T-cell (primary cell): ENCODE measurements at regions not wholly inside any gene's neighbourhood (a gene's known extent, or its start where the extent isn't known, plus 50 kb on each side); places are given as distances from the start of the nearest gene placed in this dataset.

ENCODE experiments used
- ATAC-seq, 4 experiments: fragments of 200-7000 bp in 3 of 4; fragments of 150-1000 bp in 1 of 4; cut with Tn5 transposase; replicated peaks in 1 of 4; 1 replicate in 3 of 4; 2 replicates in 1 of 4; pipeline ENCODE4 v1.10.0; 2021; ENCODE audit warnings: moderate library complexity in 3 of 4, mild to moderate bottlenecking in 2 of 4, moderate number of reproducible peaks in 1 of 4
- CTCF ChIA-PET, 2 donors: fragments of 300-600 bp; sonication (Branson Sonifier 250); formaldehyde crosslinking; loops; one replicate each; lab custom pipeline; 2022; ENCODE audit warnings: antibody characterized with exemption in 2 of 2; lab: Charles Lee
- POLR2A ChIA-PET, 2 donors: fragments of 300-600 bp; sonication (Branson Sonifier 250); formaldehyde crosslinking; loops; one replicate each; lab custom pipeline; 2022; ENCODE audit warnings: antibody characterized with exemption in 2 of 2; lab: Charles Lee
- DNase-seq, 35 experiments: peaks; one replicate each; pipeline versions ENCODE4 v3.0.0 to v3.0.0-alpha.2; 2013 to 2023
- H3K27ac ChIP-seq: one replicate; pipeline ENCODE4 v1.5.1; 2013; ENCODE audit warnings: low read length
- H3K27me3 ChIP-seq, 2 experiments: replicated peaks in 1 of 2; 1 replicate in 1 of 2; 2 replicates in 1 of 2; pipeline versions ENCODE4 v1.6.1 to v1.7.0; 2013; ENCODE audit warnings: low read length in 1 of 2, mixed read lengths in 1 of 2; ENCODE audit not compliant: control insufficient read depth in 2 of 2, insufficient read depth in 2 of 2; ENCODE audit errors: extremely low read depth in 1 of 2
- H3K36me3 ChIP-seq, 2 donors: 1 replicate in 1 of 2; 2 replicates in 1 of 2; pipeline versions ENCODE4 v1.6.1 to v1.7.0; 2013; ENCODE audit warnings: low read length in 1 of 2; ENCODE audit not compliant: control insufficient read depth in 2 of 2, insufficient read depth in 1 of 2; ENCODE audit errors: extremely low read depth in 1 of 2
- H3K4me1 ChIP-seq, 2 experiments: 1 replicate in 1 of 2; 2 replicates in 1 of 2; pipeline versions ENCODE4 v1.6.1 to v1.7.0; 2013; ENCODE audit warnings: low read length in 2 of 2, mixed read lengths in 1 of 2; ENCODE audit not compliant: insufficient read depth in 2 of 2, control insufficient read depth in 1 of 2; ENCODE audit errors: extremely low read depth in 1 of 2
- H3K4me3 ChIP-seq, 2 donors: 1 replicate in 1 of 2; 2 replicates in 1 of 2; pipeline versions ENCODE4 v1.5.1 to v1.7.0; 2013; ENCODE audit warnings: mild to moderate bottlenecking in 2 of 2, low read length in 1 of 2, moderate library complexity in 1 of 2; ENCODE audit not compliant: control insufficient read depth in 1 of 2; ENCODE audit errors: extremely low read depth in 1 of 2
- H3K9me3 ChIP-seq: 2 replicates; pipeline ENCODE4 v1.7.0; 2013
- H3K27ac Mint-ChIP-seq, 2 donors: one replicate each; pipeline ENCODE4 v1.8.0; 2020 to 2021; ENCODE audit warnings: mild to moderate bottlenecking in 2 of 2, mixed read lengths in 2 of 2
- H3K27me3 Mint-ChIP-seq, 2 donors: one replicate each; pipeline ENCODE4 v1.8.0; 2021 to 2022; ENCODE audit warnings: mixed read lengths in 2 of 2
- H3K36me3 Mint-ChIP-seq: one replicate; pipeline ENCODE4 v1.8.0; 2021; ENCODE audit warnings: mixed read lengths
- H3K4me1 Mint-ChIP-seq, 3 donors: one replicate each; pipeline ENCODE4 v1.8.0; 2020 to 2022; ENCODE audit warnings: mixed read lengths in 3 of 3, mild to moderate bottlenecking in 1 of 3
- H3K4me3 Mint-ChIP-seq, 3 donors: one replicate each; pipeline ENCODE4 v1.8.0; 2020 to 2022; ENCODE audit warnings: mild to moderate bottlenecking in 3 of 3, mixed read lengths in 3 of 3, moderate library complexity in 3 of 3
- H3K9me3 Mint-ChIP-seq, 3 donors: one replicate each; pipeline ENCODE4 v1.8.0; 2020 to 2022; ENCODE audit warnings: mixed read lengths in 3 of 3
- WGBS: methylation state at CpG from one replicate; pipeline ENCODE4 v1.1.5; 2013; ENCODE audit warnings: missing lambda C conversion rate; ENCODE audit not compliant: insufficient coverage; 5-methylcytosine and 5-hydroxymethylcytosine counted together

DNA sequence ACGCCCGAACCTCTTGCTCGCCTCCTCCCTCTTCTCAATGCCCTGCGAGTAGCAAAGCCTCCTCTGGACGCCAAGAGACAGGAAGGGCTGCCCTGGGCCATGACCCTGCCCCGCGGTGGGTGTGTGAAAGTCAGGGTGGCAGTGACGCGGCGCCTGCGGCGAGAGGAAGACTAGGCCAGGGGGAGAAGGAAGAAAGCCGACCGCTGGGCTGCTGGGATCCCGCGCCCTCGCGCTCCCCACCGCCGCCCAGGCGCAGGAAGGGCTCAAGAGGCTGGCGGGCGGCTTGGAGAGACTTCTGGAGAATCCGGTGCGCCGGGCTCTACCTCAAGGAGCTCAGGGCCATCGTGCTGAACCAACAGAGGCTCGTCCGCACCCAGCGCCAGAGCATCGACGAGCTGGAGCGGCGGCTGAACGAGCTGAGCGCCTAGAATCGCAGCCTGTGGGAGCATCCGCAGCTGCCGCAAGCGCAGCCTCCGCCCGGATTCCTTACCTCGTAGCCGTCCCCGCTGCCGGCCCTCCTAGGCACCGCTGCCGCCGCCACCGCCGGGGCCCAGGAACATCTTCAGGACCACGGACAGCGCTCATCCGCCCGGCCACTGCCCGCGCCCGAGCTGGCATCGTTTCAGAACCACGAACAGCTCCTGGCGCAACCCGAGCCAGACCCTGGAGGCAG lies 105.0 kb upstream of the PRB2 start:
- Mint-ChIP-seq H3K4me1 (peaks cover 5 to 11% (median 9%) of the 10 kb centered on the region in 3 donors), H3K4me3 (peak overlapping the region in 1 of 3 donors; percentile 49), H3K9me3 (peaks cover 0 to 10% (median 3%) of the 10 kb centered on the region in 3 donors), H3K27ac (no peak overlapping the region), H3K27me3 (peaks cover 31 to 34% of the 10 kb centered on the region in 2 donors), H3K36me3 (no peaks in the 10 kb centered on the region)
- Histone ChIP-seq H3K4me3 (peak overlapping the region in 1 of 2 donors; percentile 18), H3K36me3 (no peaks in the 10 kb centered on the region), H3K9me3 (no peaks in the 10 kb centered on the region), H3K4me1 (peaks cover 0 to 14% of the 10 kb centered on the region in 2 experiments), H3K27ac (no peak overlapping the region), H3K27me3 (peaks cover 0 to 39% of the 10 kb centered on the region in 2 experiments)
- DNase-seq (peak; percentile 34 to 88 (median 70)), ATAC-seq (peak; percentile 84 to 93 (median 86))
- 9% methylated on average over 53 of the region's 62 CpGs for WGBS
- ChIA-PET POLR2A (no interaction called here), CTCF (no interaction called here)

DNA sequence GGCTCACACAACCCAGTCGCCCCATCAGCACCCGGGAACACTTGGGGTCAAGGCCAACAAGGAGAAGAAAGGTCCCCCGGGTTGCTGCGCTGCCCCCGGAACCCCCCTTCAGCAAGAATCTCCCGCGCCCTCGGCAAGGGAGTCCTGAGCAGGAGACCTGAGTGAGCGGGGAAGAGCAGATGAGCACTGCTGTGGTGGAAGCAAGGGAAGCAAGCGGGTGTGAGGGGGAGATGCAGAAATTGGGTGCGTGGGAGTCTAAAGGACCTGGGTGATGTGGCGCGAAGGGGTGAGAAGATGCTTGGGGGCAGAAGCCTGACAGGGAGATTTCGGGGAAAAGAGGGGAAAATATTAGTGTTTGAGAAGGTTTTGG lies 105.5 kb upstream of the PRB2 start:
- peak overlapping the region in 1 of 2 donors; percentile 52 for H3K27ac Mint-ChIP-seq
- Histone ChIP-seq H3K9me3 (no peaks in the 10 kb centered on the region), H3K4me1 (peaks cover 0 to 14% of the 10 kb centered on the region in 2 experiments), H3K27ac (no peak overlapping the region), H3K36me3 (no peaks in the 10 kb centered on the region), H3K27me3 (peaks cover 0 to 39% of the 10 kb centered on the region in 2 experiments), H3K4me3 (no peak overlapping the region)
- no peak for ATAC-seq
- H3K4me3 Mint-ChIP-seq = peak overlapping the region in 1 of 3 donors; percentile 49
- CTCF ChIA-PET = no interaction called here
- H3K4me1 Mint-ChIP-seq = peaks cover 5 to 11% (median 9%) of the 10 kb centered on the region in 3 donors
- H3K27me3 Mint-ChIP-seq = peaks cover 31 to 34% of the 10 kb centered on the region in 2 donors
- peaks cover 0 to 10% (median 3%) of the 10 kb centered on the region in 3 donors for H3K9me3 Mint-ChIP-seq
- H3K36me3 Mint-ChIP-seq = no peaks in the 10 kb centered on the region
- POLR2A ChIA-PET = no interaction called here
- DNase-seq = no peak
- WGBS = 17% methylated on average over 10 of the region's 14 CpGs

DNA sequence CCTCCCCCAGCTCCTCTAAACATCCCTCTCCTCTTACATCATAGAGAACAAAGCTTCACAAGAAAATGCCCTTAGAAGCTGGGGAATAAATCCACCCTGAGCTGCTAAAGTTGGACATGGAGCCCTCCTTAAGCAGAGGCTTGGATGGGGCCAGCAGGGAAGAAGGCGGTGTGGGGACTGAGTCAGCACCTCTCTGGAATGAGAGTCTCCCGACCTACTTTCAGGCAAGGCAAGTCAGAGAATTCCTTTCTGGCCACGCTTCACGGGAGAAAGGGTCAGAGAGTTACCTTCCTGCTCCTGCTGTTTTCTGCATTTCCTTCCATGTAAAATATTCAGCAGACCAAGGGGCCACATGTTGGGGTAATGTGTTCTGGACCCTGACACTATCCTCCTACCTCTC lies 113.3 kb upstream of the PRB2 start:
- Mint-ChIP-seq H3K9me3 (no peaks in the 10 kb centered on the region), H3K27me3 (peaks cover 0 to 3% of the 10 kb centered on the region in 2 donors)
- POLR2A ChIA-PET = no interaction called here

DNA sequence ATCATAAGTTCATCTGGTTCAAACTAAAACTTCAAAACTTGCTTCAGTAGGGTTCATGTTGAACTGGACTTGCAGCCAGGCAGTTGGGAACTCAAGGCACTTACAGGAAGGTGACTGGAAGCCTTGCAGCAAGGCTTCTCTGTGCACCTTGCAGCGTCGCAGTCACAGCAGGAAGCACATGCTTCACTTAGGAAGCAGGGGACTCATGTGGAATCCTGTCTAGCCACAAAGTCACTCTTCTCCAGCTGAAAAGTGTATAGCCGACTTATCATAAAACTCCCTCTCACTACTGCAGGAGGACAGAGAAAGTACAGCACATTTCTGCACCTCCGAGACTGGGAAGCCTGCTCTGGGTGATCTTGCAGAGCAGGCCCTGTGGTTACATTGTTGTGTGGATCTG lies 114.0 kb upstream of the PRB2 start:
- ATAC-seq (no peak), DNase-seq (no peak)
- Histone ChIP-seq H3K27ac (no peak overlapping the region), H3K4me3 (no peak overlapping the region), H3K9me3 (no peaks in the 10 kb centered on the region), H3K36me3 (no peaks in the 10 kb centered on the region), H3K4me1 (no peaks in the 10 kb centered on the region), H3K27me3 (peaks cover 0 to 19% of the 10 kb centered on the region in 2 experiments)
- H3K4me1 Mint-ChIP-seq = peaks cover 2 to 14% (median 5%) of the 10 kb centered on the region in 3 donors
- H3K4me3 Mint-ChIP-seq = no peak overlapping the region
- H3K36me3 Mint-ChIP-seq = no peaks in the 10 kb centered on the region
- peaks cover 0 to 3% of the 10 kb centered on the region in 2 donors for H3K27me3 Mint-ChIP-seq
- H3K27ac Mint-ChIP-seq = no peak overlapping the region
- ChIA-PET CTCF (no interaction called here), POLR2A (no interaction called here)
- H3K9me3 Mint-ChIP-seq = no peaks in the 10 kb centered on the region
- no CpG with 5 or more reads among the region's 4 CpGs for WGBS

More for the DNA sequence above, 113.3 kb upstream of the PRB2 start:
- Histone ChIP-seq H3K27me3 (peaks cover 0 to 21% of the 10 kb centered on the region in 2 experiments), H3K4me3 (no peak overlapping the region), H3K9me3 (no peaks in the 10 kb centered on the region), H3K36me3 (no peaks in the 10 kb centered on the region), H3K4me1 (no peaks in the 10 kb centered on the region), H3K27ac (no peak overlapping the region)
- H3K36me3 Mint-ChIP-seq = no peaks in the 10 kb centered on the region
- H3K4me1 Mint-ChIP-seq = peaks cover 2 to 14% (median 5%) of the 10 kb centered on the region in 3 donors
- no peak for DNase-seq
- no peak overlapping the region for H3K4me3 Mint-ChIP-seq
- H3K27ac Mint-ChIP-seq = no peak overlapping the region
- 86% methylated on average over 2 of the region's 4 CpGs for WGBS
- CTCF ChIA-PET = no interaction called here
- no peak for ATAC-seq

DNA sequence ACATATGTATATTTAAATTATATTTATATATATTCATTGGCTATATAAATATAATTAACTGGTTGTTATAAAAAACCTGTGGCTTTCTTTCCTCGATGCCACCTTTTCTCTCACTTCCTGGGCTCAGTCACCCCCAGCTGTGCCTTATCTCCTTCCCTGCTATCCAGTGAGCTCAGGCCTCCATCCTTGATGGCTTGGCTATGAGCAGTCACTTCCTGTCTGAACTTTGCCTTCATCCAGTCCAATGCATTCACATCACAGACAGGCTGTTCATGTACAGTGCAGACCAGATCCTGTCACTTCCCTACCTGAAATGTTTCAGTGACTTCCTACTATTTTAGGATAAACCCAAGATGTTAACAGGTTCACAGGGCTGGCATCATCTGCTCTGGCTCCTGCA lies 115.3 kb upstream of the PRB2 start:
- Histone ChIP-seq H3K4me1 (no peaks in the 10 kb centered on the region), H3K9me3 (no peaks in the 10 kb centered on the region), H3K36me3 (no peaks in the 10 kb centered on the region), H3K27ac (no peak overlapping the region), H3K27me3 (peaks cover 0 to 13% of the 10 kb centered on the region in 2 experiments), H3K4me3 (no peak overlapping the region)
- ChIA-PET POLR2A (no interaction called here), CTCF (no interaction called here)
- WGBS = 57% methylated on average over 1 of the region's 1 CpG
- no peaks in the 10 kb centered on the region for H3K36me3 Mint-ChIP-seq
- no peak overlapping the region for H3K27ac Mint-ChIP-seq
- no peak for ATAC-seq
- H3K9me3 Mint-ChIP-seq = no peaks in the 10 kb centered on the region
- DNase-seq = no peak
- no peak overlapping the region for H3K4me3 Mint-ChIP-seq
- peaks cover 2 to 14% (median 5%) of the 10 kb centered on the region in 3 donors for H3K4me1 Mint-ChIP-seq
- peaks cover 0 to 3% of the 10 kb centered on the region in 2 donors for H3K27me3 Mint-ChIP-seq

DNA sequence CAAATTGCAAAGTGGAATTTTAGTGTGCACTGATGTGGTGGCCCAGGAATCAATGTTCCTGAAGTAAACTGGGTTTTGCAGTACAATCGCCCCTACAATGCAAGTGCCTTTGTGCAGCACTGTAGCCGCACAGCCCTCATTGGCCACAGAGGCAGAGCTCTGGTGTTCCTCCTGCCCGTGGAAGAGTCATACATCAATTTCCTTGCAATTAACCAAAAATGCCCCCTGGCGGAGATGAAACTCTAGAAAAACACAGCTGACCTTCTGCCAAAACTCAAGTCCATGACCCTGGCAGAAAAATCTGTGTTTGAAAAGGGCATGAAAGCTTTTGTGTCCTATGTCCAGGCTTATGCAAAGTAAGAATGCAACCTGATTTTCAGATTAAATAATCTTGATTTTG lies 117.9 kb upstream of the PRB2 start:
- H3K27me3 ChIP-seq = peaks cover 0 to 8% of the 10 kb centered on the region in 2 experiments
- no peaks in the 10 kb centered on the region for H3K9me3 Mint-ChIP-seq
- H3K27ac ChIP-seq = no peak overlapping the region
- H3K4me3 Mint-ChIP-seq = no peak overlapping the region
- no peaks in the 10 kb centered on the region for H3K4me1 ChIP-seq
- peaks cover 0 to 6% (median 0%) of the 10 kb centered on the region in 3 donors for H3K4me1 Mint-ChIP-seq
- H3K36me3 ChIP-seq = no peaks in the 10 kb centered on the region
- H3K27me3 Mint-ChIP-seq = no peaks in the 10 kb centered on the region
- H3K9me3 ChIP-seq = no peaks in the 10 kb centered on the region
- no peaks in the 10 kb centered on the region for H3K36me3 Mint-ChIP-seq
- DNase-seq (no peak), ATAC-seq (no peak)
- WGBS = 79% methylated on average over 4 of the region's 4 CpGs
- H3K27ac Mint-ChIP-seq = no peak overlapping the region
- ChIA-PET POLR2A (no interaction called here), CTCF (interaction anchor here in 1 of 2 donors (0.7 kb wide), 1 partner anchor 742 kb away, joined by 3 read pairs; no protein-coding TSS in a partner anchor)
- no peak overlapping the region for H3K4me3 ChIP-seq
